ENCODE measurements at regions not wholly inside any gene's neighbourhood (a gene's known extent, or its start where the extent isn't known, plus 50 kb on each side); places are given as distances from the start of the nearest gene placed in this dataset.

DNA sequence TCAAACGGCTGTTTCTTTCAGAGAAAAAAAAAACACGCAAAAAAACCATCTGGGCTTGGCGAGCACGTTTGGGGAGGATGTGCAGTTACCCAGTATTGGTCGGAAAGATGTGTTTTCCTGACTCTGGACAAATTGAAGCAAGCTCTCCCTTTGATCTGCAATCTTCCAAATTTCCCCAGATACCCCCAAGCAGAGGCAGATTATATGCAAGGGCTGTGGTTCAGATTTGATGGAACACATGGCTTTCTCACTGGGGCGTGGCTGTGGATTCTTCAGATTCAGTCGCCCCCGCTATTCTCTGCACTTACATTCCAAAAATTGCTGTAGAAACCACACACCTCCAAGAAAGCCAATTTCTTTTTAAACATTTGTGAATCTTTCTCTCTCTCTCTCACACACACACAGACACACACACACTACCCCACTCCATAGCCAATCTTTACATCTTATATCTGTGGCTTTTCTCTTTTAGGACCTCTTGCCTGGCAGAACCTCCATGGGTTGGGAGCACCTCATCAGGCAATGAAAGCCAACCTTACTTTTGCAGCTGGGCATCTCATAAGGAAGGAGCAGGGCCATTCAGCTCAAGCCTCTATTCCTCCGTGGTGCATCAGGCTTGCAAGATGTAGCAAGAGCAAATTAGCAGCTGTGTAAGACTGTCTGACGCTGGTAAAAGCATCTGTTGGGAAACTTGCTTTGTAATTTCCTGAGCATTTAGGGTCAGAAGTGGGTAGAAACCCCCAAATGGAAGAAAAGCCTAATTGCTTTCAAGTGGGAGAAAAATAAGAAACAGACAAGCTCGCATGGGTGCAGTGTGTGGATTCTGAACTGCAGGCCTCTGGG is 103.9 kb upstream of the FAM20A start:
- TF ChIP-seq CTCF (IDR thresholded peaks at IDR 0.05; ENCODE audit: low read depth, low read length, missing control alignments) = no peak
- DNase-seq (ENCODE audit: low read depth) = no peak
- no peak overlapping the region for H3K4me3 ChIP-seq (ENCODE audit: low read depth, low read length)

DNA sequence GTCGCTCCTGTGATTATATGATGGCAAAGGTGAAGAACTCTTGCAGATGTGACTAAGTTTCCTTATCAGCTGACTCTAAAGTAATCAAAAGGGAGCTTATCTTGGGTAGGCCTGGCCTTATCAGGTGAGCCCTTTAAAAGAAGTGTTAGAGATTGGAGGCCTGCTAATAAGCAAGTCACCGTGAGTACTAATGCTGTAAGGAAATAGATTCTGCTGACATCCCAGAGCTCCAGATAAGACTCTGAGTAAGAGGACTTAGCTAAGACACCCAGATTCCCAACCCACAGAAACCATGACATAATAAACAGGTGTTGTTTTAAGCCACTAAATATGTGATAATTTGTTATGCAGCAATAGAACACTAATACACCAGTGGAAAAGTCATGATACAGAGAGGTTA is 99.9 kb upstream of the FAM20A start:
- DNase-seq (ENCODE audit: low read depth) = no peak
- H3K4me3 ChIP-seq (ENCODE audit: low read depth, low read length) = no peak overlapping the region
- TF ChIP-seq CTCF (IDR thresholded peaks at IDR 0.05; ENCODE audit: low read depth, low read length, missing control alignments) = no peak

GRCh38 chr17:68700421-68700820 is 99.3 kb upstream of the FAM20A start:
- DNase-seq (ENCODE audit: low read depth) = no peak
- TF ChIP-seq CTCF (IDR thresholded peaks at IDR 0.05; ENCODE audit: low read depth, low read length, missing control alignments) = no peak
- H3K4me3 ChIP-seq (ENCODE audit: low read depth, low read length) = no peak overlapping the region

- no peak for DNase-seq (ENCODE audit: low read depth)
- no peak overlapping the region for H3K4me3 ChIP-seq (ENCODE audit: low read depth, low read length)
- no peak for TF ChIP-seq CTCF (IDR thresholded peaks at IDR 0.05; ENCODE audit: low read depth, low read length, missing control alignments)
These were observed 98.8 kb upstream of the FAM20A start for GRCh38 chr17:68699936-68700335.

DNA sequence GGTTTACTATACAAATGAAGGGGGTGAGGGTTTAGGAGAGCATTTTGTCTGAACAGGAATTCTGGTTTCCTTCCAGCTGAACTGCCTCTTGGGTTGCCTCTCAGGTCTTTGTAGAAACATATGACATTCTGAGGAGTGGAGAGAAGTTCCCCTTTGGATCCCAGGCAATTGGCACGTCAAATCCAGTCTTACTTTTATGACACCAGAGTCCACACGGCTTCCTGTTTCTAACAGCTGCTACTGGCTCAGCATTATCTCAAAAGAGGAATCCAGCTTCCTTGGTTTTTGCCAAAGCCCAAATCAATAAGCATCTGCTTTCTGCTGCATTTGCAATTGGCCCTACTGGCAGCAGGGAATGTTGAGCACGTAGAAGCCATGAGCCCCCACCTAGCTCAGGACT is 97.6 kb upstream of the FAM20A start:
- no peak for TF ChIP-seq CTCF (IDR thresholded peaks at IDR 0.05; ENCODE audit: low read depth, low read length, missing control alignments)
- H3K4me3 ChIP-seq (ENCODE audit: low read depth, low read length) = no peak overlapping the region
- no peak for DNase-seq (ENCODE audit: low read depth)

GRCh38 chr17:68697850-68698361 is 96.7 kb upstream of the FAM20A start:
- TF ChIP-seq CTCF (IDR thresholded peaks at IDR 0.05; ENCODE audit: low read depth, low read length, missing control alignments) = no peak
- no peak overlapping the region for H3K4me3 ChIP-seq (ENCODE audit: low read depth, low read length)
- DNase-seq (ENCODE audit: low read depth) = no peak

- H3K4me3 ChIP-seq (ENCODE audit: low read depth, low read length) = no peak overlapping the region
- DNase-seq (ENCODE audit: low read depth) = no peak
- TF ChIP-seq CTCF (IDR thresholded peaks at IDR 0.05; ENCODE audit: low read depth, low read length, missing control alignments) = no peak
These were observed 94.5 kb upstream of the FAM20A start for GRCh38 chr17:68695659-68696058.

Measured in GM12864 (cell line).